Inflammatory macrophage treated with lipopolysaccharide for 1 hour (primary cell): ENCODE measurements at regions not wholly inside any gene's neighbourhood (a gene's known extent, or its start where the extent isn't known, plus 50 kb on each side); places are given as distances from the start of the nearest gene placed in this dataset.

Source experiments
- DNase-seq, 2 donors: peaks; one replicate each; pipeline ENCODE4 v3.0.0-alpha.2; 2020 to 2022

DNA sequence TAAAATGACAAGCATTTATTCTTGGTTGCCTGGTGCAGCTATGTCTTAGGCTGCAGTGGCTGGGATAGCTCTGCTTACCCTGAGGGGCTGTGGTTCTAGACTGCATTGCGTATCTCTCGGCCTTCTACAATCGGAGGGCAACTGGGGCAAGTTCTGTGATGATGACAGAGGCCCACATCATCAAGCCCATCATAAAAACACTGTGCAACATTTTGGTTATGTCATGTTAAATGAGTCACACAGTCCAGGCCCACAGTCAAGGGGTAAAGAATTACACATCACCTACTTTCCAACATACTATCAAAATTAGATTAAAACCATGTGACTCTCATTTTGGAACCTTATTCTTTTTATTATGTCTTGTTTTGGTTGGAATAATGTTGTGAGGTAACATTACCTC, 120.2 kb upstream of the GUCY1A1 start:
- no peak for DNase-seq

DNA sequence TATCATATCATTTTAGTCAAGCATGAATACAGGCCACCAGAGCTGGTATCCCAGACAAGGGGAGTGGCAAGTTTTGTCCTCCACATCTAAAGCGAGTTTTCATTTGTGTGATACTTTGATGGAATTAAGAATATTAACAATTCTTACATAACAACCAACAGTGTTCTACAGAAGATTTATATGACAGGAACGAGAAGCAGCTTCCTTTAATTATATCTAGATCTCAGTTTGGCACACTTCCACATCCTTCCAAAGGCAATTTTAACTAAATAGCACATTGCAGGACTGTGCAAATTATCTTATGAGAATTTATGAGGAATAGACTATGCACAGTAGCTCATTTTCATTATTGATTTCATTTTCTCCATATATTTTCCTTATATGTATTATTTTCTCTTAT, 121.2 kb upstream of the GUCY1A1 start:
- DNase-seq = no peak

DNA sequence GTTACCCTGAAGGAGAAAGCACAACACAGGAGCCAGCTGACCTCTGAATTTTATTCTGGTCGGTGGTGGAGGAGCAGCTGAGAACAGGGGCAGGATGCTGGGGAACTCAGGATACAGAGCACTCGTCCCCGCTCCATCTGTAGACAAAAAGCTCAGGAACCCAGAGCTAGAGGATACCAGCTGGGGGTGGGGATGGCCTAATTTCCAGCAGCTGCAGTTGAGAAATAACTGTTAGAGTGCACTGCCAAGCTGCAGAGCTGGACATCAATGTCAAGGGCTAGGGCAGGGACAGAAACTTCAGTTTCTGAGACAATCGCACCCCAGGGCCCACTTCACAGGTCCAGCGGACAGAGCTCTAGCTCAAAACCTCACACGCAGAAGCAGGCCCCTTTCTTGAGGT, 122.1 kb upstream of the GUCY1A1 start:
- DNase-seq = no peak

DNA sequence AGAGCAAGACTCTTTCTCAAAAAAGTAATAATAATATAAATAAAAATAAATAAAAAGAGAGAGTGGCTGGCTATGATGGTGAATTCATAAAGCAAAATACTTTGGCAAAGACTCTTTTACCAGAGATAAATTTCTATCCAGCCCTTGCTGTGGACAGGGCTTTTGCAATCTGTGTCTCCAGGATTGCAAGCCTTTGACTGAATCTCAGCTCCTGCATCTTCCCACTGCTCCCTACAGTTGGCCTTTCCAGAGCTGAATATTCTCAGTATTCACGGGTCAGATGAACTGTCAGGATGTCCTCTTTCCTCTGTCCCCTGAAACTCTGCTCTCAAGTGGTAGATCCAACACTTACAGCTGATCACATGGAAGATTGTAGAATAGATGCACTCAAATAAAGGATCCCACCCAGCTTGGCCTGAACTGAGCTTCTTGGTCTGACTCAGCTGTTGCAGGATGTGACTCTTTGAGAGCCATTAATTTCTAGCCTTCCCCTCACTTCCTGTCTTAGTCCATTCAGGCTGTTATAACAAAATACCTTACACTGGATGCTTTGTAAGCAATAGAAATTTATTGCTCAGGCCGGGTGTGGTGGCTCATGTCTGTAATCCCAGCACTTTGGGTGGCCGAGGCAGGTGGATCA, 123.4 kb upstream of the GUCY1A1 start:
- no peak for DNase-seq

DNA sequence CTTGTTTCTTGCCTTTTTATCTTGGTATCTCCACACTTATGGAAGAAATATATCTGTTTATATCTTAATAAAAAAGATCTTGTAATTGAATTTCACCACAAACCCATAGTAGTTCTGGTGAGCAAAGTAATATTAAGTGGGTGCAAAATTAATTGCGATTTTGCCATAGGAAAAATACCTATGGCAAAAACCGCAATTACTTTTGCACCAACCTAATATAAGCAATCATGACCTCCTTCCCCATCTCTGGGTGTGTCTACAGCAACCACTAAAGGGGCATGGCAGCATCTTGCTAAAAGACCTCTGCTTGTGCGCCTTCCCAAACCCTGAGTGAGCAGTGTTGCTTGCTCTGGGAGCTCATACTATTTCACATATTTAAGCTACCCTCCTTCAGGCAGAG, 124.2 kb upstream of the GUCY1A1 start:
- DNase-seq = no peak

DNA sequence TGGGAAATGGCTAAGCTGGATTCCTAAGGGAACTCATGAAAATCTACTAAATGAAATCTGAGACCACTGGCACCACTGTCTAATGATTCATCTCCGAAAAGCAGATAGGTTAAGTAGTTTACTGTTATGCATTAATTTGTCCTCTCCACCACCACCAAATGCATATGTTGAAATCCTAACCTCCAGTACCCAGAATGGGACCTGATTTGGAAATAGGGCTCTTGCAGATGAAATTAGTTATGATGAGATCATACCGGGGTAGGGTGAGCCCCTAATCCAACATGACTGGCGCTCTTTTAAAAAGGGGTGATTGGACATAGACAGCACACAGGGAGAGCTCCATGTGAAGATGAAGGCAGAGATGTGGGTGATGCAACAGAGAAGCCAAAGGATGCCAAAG, 124.9 kb upstream of the GUCY1A1 start:
- no peak for DNase-seq

DNA sequence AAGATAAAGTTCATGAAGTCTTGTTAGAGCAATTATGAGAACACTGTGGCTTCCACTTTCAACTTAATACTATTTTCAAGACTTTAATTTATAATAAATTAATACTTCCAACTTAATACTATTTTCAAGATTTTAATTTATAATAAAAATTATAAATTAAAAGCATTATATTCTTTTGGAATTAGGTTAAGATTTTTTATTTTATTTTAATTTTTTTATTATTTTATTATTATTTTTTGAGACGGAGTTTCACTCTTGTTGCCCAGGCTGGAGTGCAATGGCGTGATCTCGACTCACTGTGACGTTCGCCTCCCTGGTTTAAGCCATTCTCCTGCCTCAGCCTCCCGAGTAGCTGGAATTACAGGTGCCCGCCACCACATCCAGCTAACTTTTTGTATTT, 126.0 kb upstream of the GUCY1A1 start:
- DNase-seq = no peak

DNA sequence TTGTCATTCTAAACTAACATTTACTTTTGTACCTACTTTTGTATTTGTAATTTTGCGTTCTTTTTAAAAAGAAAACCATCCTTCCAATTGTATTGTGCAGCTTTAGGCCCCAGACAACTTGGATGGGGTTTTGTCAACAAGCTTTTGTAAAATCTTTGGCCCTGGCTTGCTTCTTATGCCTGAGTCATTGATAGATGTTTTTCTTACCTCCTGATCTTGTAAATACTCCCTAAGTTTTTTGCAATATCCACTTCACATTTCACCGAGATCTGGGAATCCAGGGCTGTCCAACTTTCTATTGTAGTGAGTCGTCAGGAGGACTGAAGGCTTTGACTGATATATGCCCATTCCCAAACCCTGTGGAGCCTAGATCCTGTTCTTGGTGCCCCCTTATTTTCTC, 126.9 kb upstream of the GUCY1A1 start:
- no peak for DNase-seq

DNA sequence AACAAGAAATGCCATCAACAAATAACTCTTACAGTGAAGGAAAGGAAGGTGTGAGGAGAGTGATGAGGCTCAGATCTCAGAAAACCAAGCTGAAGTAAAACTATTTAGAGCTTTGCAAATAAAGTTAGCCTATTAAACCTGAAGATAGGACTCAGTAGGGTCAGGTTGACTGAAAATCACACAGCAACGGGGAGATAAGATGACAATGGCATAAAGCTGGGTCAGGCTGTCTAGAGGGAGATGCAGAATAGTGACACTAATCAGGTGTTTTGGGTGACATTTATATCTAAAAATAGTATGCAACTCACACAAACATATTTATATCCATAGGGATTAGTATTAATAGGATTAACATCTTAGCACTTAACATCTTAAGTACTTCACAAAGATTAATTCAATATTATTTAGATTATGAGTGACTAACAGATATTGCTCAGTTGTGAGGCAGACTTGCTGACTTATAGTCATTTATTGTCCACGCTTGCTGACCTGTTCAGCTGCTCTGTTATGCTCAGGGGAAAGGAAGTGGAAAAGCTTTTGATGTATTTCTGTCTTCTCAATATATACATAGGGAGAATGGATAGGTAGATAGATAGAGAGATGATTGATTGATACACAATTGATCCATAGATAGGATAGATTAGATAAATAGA, 130.7 kb upstream of the GUCY1A1 start:
- DNase-seq = no peak

DNA sequence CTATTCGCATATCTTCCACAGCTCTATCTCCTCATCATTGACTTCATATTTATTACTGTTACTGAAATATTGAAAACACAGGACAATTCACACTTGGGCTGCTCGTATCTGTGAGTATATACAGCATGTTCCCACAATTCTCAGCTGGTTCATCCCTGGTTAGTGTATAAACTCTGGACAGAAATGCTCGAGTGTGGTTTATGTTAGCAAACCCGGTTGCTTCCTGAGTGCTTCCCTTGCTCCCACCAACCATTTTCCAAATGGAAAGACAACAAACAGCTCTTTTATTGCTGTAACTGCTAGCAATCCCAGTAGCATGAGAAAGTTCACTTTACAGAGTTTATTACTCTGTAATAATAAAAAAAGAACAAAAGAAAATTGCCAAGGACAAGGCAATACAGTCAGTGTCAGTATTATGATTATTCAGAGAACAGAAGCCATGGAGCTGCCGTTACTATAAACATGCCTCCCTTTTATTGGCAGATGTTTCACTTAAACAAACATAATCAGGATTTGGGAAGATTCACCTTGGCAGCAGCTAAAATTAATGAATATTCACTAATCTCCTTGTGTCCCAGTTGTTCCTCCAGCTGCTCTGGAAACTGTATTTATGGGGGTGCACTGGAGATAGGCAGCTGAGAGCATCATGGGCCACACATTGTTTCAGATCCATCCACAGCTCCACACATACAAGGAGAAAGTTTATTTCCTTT, 134.1 kb upstream of the GUCY1A1 start:
- DNase-seq = no peak

DNA sequence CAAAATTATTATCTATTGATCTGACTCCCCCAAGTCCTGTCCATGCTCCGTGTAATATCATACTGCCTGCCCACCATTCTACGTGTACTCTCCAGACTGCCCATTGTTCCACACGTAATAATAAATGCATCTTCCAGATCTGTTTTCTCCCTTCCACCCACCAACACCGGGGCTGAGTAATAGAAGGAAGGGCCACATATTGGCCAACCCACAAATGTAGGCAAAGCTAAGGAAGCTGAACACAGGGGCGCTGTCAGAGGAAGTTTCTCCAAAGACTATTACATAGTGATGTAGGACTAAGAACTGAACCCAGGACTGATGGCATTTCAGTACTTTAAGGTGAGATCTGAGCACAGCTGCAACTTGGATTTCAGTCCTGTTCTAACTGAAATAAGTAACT, 135.8 kb upstream of the GUCY1A1 start:
- peak; percentile 50 to 61 for DNase-seq

DNA sequence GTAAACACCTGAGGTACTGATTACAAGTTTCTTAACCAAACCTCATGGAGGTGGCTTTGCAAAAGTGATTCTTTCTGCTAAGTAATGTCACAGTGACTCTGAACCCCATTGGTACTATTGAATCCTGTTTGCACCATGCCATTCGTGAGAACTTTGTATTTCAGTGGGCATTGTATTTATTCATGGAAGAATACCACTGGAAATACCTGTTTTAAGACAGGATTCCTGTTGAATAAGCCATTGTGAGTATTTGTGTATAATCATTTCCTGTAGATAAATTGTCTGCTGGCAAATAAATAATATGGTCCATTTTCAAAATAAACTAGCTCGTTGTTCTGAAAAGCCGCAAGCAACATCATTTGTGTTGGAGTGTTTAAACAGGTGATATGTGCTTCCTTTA, 136.4 kb upstream of the GUCY1A1 start:
- DNase-seq = no peak

DNA sequence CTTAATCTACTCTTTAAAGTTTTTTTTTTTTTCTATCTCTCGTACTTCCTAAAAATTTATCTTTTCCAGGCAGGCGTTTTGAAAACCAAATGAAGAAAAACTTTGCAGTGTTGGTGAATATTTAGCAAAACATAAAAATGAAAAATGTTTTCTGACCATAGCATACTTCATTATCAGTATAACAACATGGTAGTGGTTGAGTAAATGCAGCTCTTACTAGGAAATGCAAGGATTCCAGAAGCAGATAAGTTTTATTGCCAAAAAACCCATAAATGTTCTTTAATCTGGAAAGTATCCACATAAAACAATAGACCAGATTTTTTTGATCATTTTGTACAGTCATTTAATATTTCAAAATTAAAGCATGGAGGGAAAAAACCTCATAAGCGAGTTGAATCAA, 136.9 kb upstream of the GUCY1A1 start:
- no peak for DNase-seq

DNA sequence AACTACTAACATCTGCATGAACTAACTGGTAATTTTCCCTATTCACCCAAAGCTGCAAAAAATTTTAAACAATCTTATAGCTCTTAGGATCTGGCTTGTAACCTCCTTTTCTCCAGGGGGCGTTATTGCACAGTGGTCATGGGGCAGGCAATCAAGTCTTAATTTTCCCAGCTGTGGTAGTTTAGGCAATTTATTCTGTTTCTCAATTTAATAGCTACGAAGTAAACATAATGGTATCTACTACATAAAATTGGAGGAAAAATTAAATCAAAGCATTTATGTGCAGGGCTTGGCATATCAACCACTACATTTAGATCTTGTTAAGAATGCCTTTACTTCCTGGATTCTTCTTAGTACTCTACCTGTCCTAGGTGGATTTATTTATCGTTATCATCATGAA, 137.4 kb upstream of the GUCY1A1 start:
- peak; percentile 31 to 35 for DNase-seq

DNA sequence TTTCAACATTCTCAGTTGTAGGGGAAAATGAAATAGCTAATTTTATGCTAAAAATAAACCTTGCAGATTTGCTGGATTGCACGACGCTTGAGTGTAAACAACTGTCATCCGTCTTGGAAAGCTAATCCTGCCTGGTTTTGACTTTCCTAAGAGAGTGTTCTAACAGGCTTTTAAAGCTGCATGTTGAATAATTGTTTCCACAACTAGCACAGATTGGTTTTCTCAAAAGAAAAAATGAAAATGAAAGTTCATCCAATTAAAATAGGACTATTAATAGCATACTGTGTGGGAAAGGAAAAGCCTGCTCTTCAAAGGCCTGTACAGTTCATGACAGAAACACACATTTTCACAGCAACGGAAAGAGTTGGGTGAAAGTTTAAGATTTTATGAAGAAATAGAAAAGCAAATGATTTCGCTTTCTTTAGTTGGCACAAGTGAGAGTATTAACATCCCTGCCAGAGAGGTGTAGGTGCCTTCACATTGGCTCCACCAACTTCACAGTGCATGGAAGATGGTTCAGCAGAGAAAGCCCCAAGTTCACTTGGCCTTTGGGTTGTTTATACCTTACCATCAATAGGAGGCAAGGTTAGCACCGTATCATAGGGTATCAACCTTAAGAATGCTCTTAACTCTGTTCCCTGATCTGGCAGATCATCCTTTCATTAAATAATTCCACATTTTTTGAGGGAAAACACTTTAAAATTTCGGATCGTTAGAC, 140.0 kb upstream of the GUCY1A1 start:
- DNase-seq = no peak

DNA sequence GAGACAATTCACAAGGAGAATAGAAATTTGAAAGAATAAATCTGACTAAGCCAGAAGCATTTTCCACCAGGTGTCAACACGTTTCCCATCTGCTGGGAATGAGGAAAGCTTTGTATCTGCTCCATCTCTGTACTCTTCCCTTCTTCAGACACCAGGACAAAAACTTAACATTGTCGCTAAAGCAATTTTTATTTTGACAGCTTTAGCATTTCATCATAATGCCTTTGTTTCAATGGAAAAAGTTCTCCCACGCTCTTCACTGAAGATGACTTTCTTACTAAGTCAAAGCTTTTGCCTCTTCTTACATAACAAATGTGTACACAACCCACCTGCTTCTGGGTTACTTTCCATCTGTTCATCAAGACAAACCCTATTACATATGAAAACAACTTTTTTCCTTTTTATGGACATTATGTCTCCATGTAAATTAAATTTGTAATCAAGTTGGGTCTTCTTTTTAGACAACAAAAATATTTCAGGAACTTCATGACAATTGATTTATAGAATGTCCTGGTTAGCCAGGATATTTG, 141.7 kb upstream of the GUCY1A1 start:
- no peak for DNase-seq

DNA sequence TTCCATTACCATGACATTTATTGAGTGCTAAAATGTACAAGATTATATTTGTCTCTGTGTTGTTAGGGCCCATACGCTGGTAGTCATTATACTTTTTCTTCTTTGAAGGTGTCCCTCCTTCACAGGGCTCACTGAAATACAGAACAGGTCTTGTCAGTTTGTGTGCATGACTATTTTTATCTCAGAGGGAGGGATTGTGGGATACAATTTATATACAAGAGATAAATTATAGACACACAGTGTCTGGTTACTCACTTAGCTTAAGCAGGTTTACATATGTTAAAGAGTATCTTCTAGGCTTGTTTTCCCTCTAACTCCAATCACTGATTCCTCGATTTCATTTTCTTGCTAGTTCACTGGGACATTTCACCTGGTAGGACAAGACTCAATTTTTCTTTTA, 143.3 kb upstream of the GUCY1A1 start:
- no peak for DNase-seq

DNA sequence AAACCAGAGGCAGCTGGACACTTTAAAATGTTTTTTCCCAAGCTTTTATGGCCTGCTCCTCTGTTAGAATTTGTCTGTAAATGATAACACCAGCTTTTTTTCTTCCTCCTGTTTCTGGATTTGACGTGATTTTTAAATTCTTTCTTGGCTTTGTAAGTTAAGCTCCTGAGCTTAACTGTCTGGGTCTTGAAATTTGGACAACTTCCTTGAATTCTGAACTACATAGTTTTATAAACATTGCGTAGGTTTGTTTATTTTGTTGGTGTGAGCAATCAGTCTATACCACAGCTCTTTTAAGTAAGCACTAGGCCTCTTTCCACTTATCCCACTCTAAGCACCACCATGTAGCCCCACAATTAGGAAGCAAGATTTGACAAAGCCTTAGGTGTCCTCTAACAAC, 144.4 kb upstream of the GUCY1A1 start:
- DNase-seq = no peak

DNA sequence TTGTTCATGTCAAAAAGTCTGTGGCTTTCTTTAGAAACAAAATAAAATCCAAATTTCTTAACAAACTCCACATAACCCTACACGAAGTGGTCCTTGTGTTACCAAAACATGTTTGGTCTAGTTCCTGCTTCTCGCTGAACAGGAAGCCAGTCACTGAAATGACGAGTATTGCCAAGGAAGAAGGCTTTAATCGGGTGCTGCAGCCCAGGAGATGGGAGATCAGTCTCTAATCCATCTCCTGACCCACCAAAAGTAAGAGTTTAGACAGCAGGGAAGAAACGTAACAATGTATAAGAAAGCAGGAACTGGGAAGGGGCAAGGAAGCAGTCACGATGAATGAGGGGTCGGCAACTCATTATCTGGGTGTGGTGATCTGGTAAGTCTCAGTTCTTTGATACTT, 144.6 kb upstream of the MAP9 start:
- DNase-seq = no peak

DNA sequence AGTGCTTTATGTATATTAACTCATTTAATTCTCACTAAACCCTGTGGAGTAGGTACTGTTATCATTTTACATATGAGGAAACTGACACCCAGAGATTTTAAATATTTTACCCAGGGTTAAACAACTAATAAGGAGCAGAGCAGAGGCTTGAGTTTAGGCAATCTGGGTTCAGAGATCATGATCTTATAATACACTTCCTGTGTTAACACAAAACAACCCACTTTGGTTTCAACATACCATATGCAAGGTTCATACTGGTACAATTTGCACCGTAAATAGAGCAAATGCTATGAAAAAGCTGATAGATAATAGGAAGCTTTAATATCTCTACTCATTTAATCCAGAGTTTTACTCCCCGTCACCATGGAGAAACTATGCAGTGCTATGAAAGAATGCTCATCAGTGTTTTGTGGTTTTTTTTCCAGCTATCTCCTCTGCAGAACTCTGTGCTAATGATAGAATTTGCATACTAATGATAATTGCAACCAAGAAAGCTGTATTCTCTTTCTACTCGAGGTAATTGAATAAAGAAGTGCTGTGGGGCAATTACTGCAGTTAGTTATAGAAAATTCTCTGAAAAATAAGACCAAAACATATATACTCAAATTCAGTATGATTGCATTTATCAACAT, 138.8 kb upstream of the MAP9 start:
- no peak for DNase-seq

DNA sequence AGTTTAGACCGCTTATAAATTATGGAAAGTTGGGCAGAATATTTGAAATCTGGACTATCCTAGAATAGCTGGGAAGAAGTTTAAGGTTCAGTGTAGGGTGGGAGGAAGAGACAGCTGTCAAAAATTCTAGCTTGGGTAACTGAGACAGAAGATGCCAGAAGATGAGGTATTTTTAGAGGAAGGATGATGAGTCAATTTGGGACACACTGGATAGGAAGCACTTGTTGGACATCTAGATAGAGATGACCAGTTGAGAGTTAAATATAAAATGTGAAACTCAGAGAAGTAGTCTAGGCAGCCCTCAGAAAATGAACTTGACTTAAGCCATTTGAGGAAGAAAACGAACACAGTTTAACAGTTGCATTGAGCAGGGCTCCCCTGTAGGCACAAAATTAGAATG, 137.9 kb upstream of the MAP9 start:
- no peak for DNase-seq

DNA sequence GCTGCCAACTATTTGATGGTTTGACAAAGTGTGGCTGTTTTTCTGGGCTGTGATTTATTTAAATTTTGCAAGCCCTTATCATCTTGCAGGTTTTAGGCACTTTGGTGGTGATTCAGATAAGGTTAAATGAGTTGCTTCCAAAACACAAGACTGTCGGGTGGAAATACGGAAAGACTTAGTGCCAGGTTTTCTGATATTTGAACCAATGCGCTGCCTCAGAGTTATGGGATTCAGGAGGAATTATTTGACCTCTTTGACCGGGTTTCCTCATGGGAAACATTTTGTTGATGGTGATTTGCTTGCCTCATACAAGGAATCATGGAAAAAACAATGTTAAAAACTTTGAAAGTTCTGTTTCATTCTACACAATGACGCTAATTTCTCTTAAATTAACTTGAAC, 136.1 kb upstream of the MAP9 start:
- no peak for DNase-seq

DNA sequence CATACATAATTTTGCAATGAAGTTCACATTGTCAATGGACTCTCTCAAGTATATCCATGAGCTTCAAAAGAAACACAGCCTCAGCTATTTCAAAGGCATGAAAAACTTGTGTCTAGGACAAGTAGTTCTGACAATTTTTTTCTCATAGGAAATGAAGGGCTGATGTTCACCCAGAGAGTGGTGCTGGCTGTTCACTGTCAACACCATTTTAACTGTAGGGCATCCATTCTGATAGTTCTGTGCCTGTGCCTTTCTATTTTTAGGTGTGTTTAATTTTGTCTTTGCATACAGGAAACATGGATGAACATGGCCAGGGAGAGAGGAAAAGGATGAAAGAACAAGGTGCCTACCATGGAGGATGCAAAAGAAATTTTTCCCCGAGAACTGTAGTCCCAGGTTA, 135.3 kb upstream of the MAP9 start:
- no peak for DNase-seq
